ENCODE measurements at regions not wholly inside any gene's neighbourhood (a gene's known extent, or its start where the extent isn't known, plus 50 kb on each side); places are given as distances from the start of the nearest gene placed in this dataset.
"Not testable (repeated sequence)": the region's sequence is repeated elsewhere in the genome, so short reads cannot be mapped to it uniquely, and the experiment has no call there.

- no peak for DNase-seq (ENCODE audit: extremely low spot score in 2 of 2)
- Histone ChIP-seq H3K9me3 (no peaks in the 10 kb centered on the region), H3K4me1 (no peaks in the 10 kb centered on the region), H3K27me3 (no peaks in the 10 kb centered on the region), H3K4me3 (no peak overlapping the region), H3K36me3 (no peaks in the 10 kb centered on the region), H3K27ac (no peak overlapping the region)
- intact Hi-C loops (cut with DNase I): no loop called here
- TF ChIP-seq CTCF (IDR thresholded peaks at IDR 0.05): no peak
Measured at GRCh38 chr6:90677440-90677839, 90.6 kb upstream of the MAP3K7 start.

- H3K9me3 ChIP-seq: no peaks in the 10 kb centered on the region
- TF ChIP-seq POLR2AphosphoS5 (IDR thresholded peaks at IDR 0.05; ENCODE audit: insufficient read depth in 1 of 2, low read depth in 1 of 2) (no peak), CTCF (IDR thresholded peaks at IDR 0.05) (no peak), POLR2A (IDR thresholded peaks at IDR 0.05) (no peak)
- intact Hi-C loops (cut with DNase I): no loop called here
- H3K27me3 ChIP-seq: no peaks in the 10 kb centered on the region
- H3K36me3 ChIP-seq: no peaks in the 10 kb centered on the region
- DNase-seq (ENCODE audit: extremely low spot score in 2 of 2): no peak
- H3K27ac ChIP-seq: no peak overlapping the region
- H3K4me3 ChIP-seq: no peak overlapping the region
- no peaks in the 10 kb centered on the region for H3K4me1 ChIP-seq
Measured at GRCh38 chr6:90676516-90677300, 89.8 kb upstream of the MAP3K7 start.

- H3K27me3 ChIP-seq; H3K27ac ChIP-seq; DNase-seq (ENCODE audit: extremely low spot score in 2 of 2); H3K36me3 ChIP-seq; H3K4me1 ChIP-seq; H3K4me3 ChIP-seq; H3K9me3 ChIP-seq; intact Hi-C loops (cut with DNase I): not testable (repeated sequence)
Measured at GRCh38 chr6:90675107-90675506, 88.2 kb upstream of the MAP3K7 start.

- H3K27me3 ChIP-seq; DNase-seq (ENCODE audit: extremely low spot score in 2 of 2); H3K36me3 ChIP-seq; H3K4me1 ChIP-seq; H3K4me3 ChIP-seq; intact Hi-C loops (cut with DNase I); H3K27ac ChIP-seq; H3K9me3 ChIP-seq: not testable (repeated sequence)
Measured at GRCh38 chr6:90674077-90674476, 87.2 kb upstream of the MAP3K7 start.

GRCh38 chr6:90669846-90670245, 83.0 kb upstream of the MAP3K7 start:
- Histone ChIP-seq H3K36me3 (no peaks in the 10 kb centered on the region), H3K9me3 (no peaks in the 10 kb centered on the region), H3K4me3 (no peak overlapping the region), H3K27ac (no peak overlapping the region), H3K4me1 (no peaks in the 10 kb centered on the region), H3K27me3 (no peaks in the 10 kb centered on the region)
- no peak for TF ChIP-seq POLR2AphosphoS5 (IDR thresholded peaks at IDR 0.05; ENCODE audit: insufficient read depth in 1 of 2, low read depth in 1 of 2)
- no peak for TF ChIP-seq CTCF (IDR thresholded peaks at IDR 0.05)
- no peak for TF ChIP-seq POLR2A (IDR thresholded peaks at IDR 0.05)
- DNase-seq (ENCODE audit: extremely low spot score in 2 of 2): no peak
- intact Hi-C loops (cut with DNase I): no loop called here

- Histone ChIP-seq H3K27ac (no peak overlapping the region), H3K36me3 (no peaks in the 10 kb centered on the region), H3K9me3 (no peaks in the 10 kb centered on the region), H3K4me1 (no peaks in the 10 kb centered on the region), H3K4me3 (no peak overlapping the region), H3K27me3 (no peaks in the 10 kb centered on the region)
- TF ChIP-seq POLR2A (IDR thresholded peaks at IDR 0.05) (no peak), POLR2AphosphoS5 (IDR thresholded peaks at IDR 0.05; ENCODE audit: insufficient read depth in 1 of 2, low read depth in 1 of 2) (no peak), CTCF (IDR thresholded peaks at IDR 0.05) (no peak)
- no peak for DNase-seq (ENCODE audit: extremely low spot score in 2 of 2)
- intact Hi-C loops (cut with DNase I): no loop called here
Measured at GRCh38 chr6:90669420-90669819, 82.5 kb upstream of the MAP3K7 start.
